ENCODE measurements at regions not wholly inside any gene's neighbourhood (a gene's known extent, or its start where the extent isn't known, plus 50 kb on each side); places are given as distances from the start of the nearest gene placed in this dataset.

DNA sequence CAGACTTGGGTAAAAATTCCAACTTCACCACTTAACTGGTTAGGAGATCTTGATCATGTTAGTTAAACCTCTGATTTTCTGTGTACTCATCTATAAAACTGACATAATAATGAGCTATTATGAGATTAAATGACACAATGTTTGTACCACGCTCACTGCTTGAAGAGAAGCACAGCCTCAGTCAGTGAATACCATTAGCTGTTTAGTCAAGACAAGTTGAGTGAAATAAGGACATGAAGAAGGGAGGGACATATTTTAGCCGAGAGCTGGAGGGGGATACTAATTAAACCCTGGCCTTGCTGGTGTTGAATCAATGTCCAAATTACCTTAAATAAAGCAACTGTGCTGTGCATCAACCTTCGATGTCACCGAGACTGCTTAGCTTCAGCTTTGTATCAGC, 105.1 kb upstream of the TOX3 start:
- CTCF ChIA-PET: no interaction called here
- TF ChIP-seq, protein P1, sequence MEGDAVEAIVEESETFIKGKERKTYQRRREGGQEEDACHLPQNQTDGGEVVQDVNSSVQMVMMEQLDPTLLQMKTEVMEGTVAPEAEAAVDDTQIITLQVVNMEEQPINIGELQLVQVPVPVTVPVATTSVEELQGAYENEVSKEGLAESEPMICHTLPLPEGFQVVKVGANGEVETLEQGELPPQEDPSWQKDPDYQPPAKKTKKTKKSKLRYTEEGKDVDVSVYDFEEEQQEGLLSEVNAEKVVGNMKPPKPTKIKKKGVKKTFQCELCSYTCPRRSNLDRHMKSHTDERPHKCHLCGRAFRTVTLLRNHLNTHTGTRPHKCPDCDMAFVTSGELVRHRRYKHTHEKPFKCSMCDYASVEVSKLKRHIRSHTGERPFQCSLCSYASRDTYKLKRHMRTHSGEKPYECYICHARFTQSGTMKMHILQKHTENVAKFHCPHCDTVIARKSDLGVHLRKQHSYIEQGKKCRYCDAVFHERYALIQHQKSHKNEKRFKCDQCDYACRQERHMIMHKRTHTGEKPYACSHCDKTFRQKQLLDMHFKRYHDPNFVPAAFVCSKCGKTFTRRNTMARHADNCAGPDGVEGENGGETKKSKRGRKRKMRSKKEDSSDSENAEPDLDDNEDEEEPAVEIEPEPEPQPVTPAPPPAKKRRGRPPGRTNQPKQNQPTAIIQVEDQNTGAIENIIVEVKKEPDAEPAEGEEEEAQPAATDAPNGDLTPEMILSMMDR (IDR thresholded peaks at IDR 0.05; ENCODE audit: control extremely low read depth, extremely low read depth, low read depth, missing control alignments): no peak
- no peak for DNase-seq (ENCODE audit: extremely low spot score)
- POLR2A ChIA-PET: no interaction called here

DNA sequence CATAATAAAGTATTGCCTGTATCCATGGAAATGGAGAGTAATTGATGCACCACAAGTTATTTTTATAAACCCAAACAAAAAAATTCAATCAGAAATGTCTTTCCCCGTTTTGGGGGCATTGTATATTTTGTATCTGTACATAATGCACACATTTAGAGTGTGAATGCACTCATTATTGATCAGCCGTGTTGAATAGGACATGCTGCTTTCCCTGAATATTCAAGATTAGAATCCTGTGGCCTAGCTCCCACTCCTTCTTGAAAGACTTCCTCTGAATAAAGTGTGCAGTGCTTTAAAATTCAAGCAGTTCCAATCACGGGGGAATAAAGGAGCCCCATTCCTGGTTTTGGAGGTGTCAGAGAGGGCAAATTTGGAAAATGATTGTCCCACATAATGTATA, 103.8 kb upstream of the TOX3 start:
- no peak for DNase-seq (ENCODE audit: extremely low spot score)
- TF ChIP-seq, protein P1 (IDR thresholded peaks at IDR 0.05; ENCODE audit: control extremely low read depth, extremely low read depth, low read depth, missing control alignments): no peak
- CTCF ChIA-PET: no interaction called here
- POLR2A ChIA-PET: no interaction called here

DNA sequence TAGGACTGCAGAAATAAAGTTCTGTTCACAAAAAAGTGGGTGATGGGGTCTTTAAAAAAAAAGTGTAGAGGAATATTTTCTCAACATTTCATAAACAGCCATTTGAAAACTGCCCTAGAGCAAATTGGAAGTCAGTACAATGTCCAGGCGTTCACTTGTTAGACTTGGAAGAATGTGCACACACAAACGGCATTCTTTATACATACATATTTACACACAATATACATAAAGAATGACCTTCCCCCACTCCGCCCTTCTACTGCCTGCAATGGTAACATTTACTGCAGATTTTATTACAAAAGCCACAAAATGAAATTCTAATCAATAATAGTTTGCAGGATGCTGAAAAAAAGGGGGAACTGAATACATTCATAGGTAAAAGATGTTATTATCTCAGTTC, 103.4 kb upstream of the TOX3 start:
- ChIA-PET CTCF (no interaction called here), POLR2A (no interaction called here)
- no peak for DNase-seq (ENCODE audit: extremely low spot score)
- TF ChIP-seq, protein P1 (IDR thresholded peaks at IDR 0.05; ENCODE audit: control extremely low read depth, extremely low read depth, low read depth, missing control alignments): no peak

DNA sequence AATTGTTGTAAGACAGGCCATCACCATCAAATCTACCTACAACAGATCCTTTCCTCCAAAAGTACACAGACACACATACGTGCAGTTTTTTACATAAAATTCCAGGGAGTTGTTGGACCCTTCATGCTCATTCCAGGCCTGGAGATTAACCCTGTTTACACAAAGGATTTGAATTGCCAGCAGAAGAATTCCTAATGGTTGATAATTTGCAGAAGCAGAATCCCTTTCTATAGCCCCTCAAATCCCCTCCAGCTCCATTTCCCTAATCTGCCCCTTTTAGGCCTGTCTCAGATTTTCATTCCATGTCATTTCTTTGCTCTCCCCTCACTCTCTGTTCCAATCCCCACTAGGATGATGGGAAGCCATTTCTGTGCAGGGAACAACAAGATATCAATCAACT, 102.9 kb upstream of the TOX3 start:
- CTCF ChIA-PET: no interaction called here

DNA sequence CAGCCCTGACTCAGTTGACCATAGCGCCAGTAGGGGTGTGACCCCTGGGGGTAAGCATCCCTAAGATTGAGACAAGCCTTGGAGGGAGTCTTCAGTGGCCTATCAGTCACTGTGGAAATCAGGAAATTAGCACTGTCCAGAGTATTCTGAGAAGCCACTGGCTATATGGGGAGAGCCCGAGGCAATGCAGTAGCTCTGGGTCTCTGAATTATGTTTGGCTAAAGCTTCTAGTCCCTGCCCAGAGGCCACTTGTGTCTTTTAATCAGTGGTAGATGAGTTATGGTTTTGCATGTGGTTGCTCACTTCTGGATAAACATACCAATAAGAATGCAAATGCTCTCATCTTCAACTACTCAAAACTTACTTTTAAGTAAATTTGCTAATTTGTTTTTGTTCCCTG, 100.6 kb upstream of the TOX3 start:
- POLR2A ChIA-PET: no interaction called here
- CTCF ChIA-PET: no interaction called here
- no peak for DNase-seq (ENCODE audit: extremely low spot score)
- TF ChIP-seq, protein P1 (IDR thresholded peaks at IDR 0.05; ENCODE audit: control extremely low read depth, extremely low read depth, low read depth, missing control alignments): no peak

More for the DNA sequence above, 102.9 kb upstream of the TOX3 start:
- POLR2A ChIA-PET: no interaction called here
- TF ChIP-seq, protein P1 (IDR thresholded peaks at IDR 0.05; ENCODE audit: control extremely low read depth, extremely low read depth, low read depth, missing control alignments): no peak
- DNase-seq (ENCODE audit: extremely low spot score): no peak

DNA sequence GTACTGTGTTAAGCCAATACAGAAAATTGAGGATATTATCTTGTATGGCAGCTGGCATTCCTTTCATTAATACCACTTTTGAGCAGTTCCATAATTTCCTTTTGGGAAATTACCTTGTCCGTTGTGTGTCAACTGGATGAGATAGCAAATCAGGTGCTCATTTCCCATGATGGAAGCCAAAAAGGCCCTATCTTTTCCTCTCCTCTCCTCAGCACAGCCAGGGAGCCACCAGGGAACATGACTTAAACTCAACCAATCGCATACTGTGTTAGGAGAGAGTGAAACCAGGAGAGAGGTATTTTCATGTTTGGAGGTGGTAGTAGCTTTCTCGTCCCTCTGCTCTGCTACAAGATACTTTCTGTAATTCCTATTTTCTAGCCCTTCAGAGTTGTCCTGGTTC, 96.1 kb upstream of the TOX3 start:
- POLR2A ChIA-PET: no interaction called here
- TF ChIP-seq, protein P1 (IDR thresholded peaks at IDR 0.05; ENCODE audit: control extremely low read depth, extremely low read depth, low read depth, missing control alignments): no peak
- no peak for DNase-seq (ENCODE audit: extremely low spot score)
- CTCF ChIA-PET: interaction anchor here (1.5 kb wide), 1 partner anchor 55 kb away, joined by 3 read pairs; no protein-coding TSS in a partner anchor

DNA sequence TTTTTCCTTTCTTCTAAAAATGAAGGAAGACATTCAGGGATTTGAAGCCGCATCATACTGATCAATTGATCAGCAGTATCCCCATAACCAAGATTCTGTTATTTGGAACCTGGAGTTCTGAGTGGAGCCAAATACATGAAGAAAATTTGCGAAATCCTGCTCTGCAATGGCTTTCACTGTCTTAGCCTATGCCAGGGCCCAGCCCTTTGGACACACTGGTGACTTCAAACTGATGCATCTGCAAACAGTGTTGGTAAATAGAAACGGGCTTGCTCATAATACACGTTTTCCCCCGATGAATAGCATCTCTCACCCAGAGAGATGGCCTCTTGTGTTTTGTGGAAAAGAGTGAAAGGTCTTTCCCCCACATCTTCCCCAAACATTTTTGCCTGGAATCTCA, 87.6 kb upstream of the TOX3 start:
- TF ChIP-seq, protein P1 (IDR thresholded peaks at IDR 0.05; ENCODE audit: control extremely low read depth, extremely low read depth, low read depth, missing control alignments): no peak
- POLR2A ChIA-PET: no interaction called here
- CTCF ChIA-PET: no interaction called here
- DNase-seq (ENCODE audit: extremely low spot score): no peak

Measured in GM10248 (cell line).